OCI-LY7 (cell line): ENCODE measurements at regions not wholly inside any gene's neighbourhood (a gene's known extent, or its start where the extent isn't known, plus 50 kb on each side); places are given as distances from the start of the nearest gene placed in this dataset.

Experiments used
- BruUV-seq: library from RNA; stranded (reverse); fragments of 400-500 nt; replicated peaks from 2 replicates; lab custom pipeline; 2021; lab: Mats Ljungman, UMichigan
- CTCF ChIA-PET: fragments of 300-600 bp; sonication (Branson Sonifier 250); formaldehyde crosslinking; loops from one replicate; lab custom pipeline; 2022; ENCODE audit warnings: antibody characterized with exemption; ENCODE audit not compliant: unreplicated experiment; lab: Charles Lee
- POLR2A ChIA-PET: fragments of 300-600 bp; sonication (Branson Sonifier 250); formaldehyde crosslinking; loops from one replicate; lab custom pipeline; 2022; ENCODE audit warnings: antibody characterized with exemption; lab: Charles Lee
- DNase-seq: peaks from one replicate; pipeline ENCODE4 v3.0.0-alpha.2; 2015; ENCODE audit warnings: low spot score
- H2AFZ ChIP-seq: fragments of 200-600 bp; sonication (generic), shearing (Covaris generic); 2 replicates; pipeline ENCODE4 v1.6.1; 2014; ENCODE audit warnings: mild to moderate bottlenecking, antibody characterized with exemption, low read length, moderate library complexity
- H3K27ac ChIP-seq: fragments of 200-600 bp; sonication (generic); 2 replicates; pipeline ENCODE4 v1.5.1; 2014; ENCODE audit warnings: mixed run types, low read depth, mild to moderate bottlenecking, moderate library complexity, low read length, inconsistent platforms; ENCODE audit not compliant: poor library complexity, severe bottlenecking
- H3K36me3 ChIP-seq: fragments of 200-600 bp; sonication (generic); 2 replicates; pipeline ENCODE4 v1.6.1; 2014; ENCODE audit warnings: mild to moderate bottlenecking, antibody characterized with exemption, low read length, moderate library complexity, mixed read lengths; ENCODE audit not compliant: insufficient read depth
- H3K4me1 ChIP-seq: fragments of 200-600 bp; sonication (generic); 2 replicates; pipeline ENCODE4 v1.5.1; 2014; ENCODE audit warnings: mild to moderate bottlenecking, low read length; ENCODE audit not compliant: insufficient read depth, poor library complexity, severe bottlenecking
- H3K4me2 ChIP-seq: fragments of 200-600 bp; sonication (generic); 2 replicates; pipeline ENCODE4 v1.6.1; 2014; ENCODE audit warnings: mild to moderate bottlenecking, low read length
- H3K4me3 ChIP-seq: fragments of 200-600 bp; sonication (generic); 2 replicates; pipeline ENCODE4 v1.5.1; 2014; ENCODE audit warnings: mild to moderate bottlenecking, low read depth, low read length; ENCODE audit not compliant: poor library complexity, severe bottlenecking
- H3K79me2 ChIP-seq: fragments of 200-600 bp; sonication (generic); 2 replicates; pipeline ENCODE4 v1.6.1; 2016; ENCODE audit warnings: low read depth, mild to moderate bottlenecking, low read length, moderate library complexity, mixed read lengths; ENCODE audit not compliant: insufficient read depth
- H3K9me2 ChIP-seq: fragments of 200-600 bp; sonication (generic); 2 replicates; pipeline ENCODE4 v1.6.1; 2016; ENCODE audit warnings: mild to moderate bottlenecking, low read length, mixed read lengths; ENCODE audit not compliant: insufficient read depth
- H3K9me3 ChIP-seq: fragments of 200-600 bp; sonication (generic); 2 replicates; pipeline ENCODE4 v1.6.1; 2014; ENCODE audit warnings: mild to moderate bottlenecking, mixed run types, low read length, mixed read lengths
- H4K20me1 ChIP-seq: fragments of 200-600 bp; sonication (generic); 2 replicates; pipeline ENCODE4 v1.6.1; 2014; ENCODE audit warnings: mild to moderate bottlenecking, antibody characterized with exemption, low read length, moderate library complexity, mixed read lengths; ENCODE audit not compliant: insufficient read depth
- CTCF ChIP-seq: fragments of 200-600 bp; sonication (generic); conservative IDR thresholded peaks from 2 replicates; pipeline ENCODE4 v1.5.1; 2014; ENCODE audit warnings: mild to moderate bottlenecking, antibody characterized with exemption, low read length, moderate library complexity, mixed read lengths
- EZH2phosphoT487 ChIP-seq: fragments of 200-600 bp; sonication (generic); IDR thresholded peaks from 2 replicates; pipeline ENCODE4 v1.6.1; 2018; ENCODE audit warnings: low read depth, borderline replicate concordance, mild to moderate bottlenecking, mixed run types, antibody characterized with exemption, low read length, moderate library complexity, mixed read lengths
- intact Hi-C: fragments of 100-400 bp; cut with micrococcal nuclease; formaldehyde crosslinking; loops from one replicate; pipeline ENCODE4 v1.10.0; 2022; ENCODE audit not compliant: unreplicated experiment

DNA sequence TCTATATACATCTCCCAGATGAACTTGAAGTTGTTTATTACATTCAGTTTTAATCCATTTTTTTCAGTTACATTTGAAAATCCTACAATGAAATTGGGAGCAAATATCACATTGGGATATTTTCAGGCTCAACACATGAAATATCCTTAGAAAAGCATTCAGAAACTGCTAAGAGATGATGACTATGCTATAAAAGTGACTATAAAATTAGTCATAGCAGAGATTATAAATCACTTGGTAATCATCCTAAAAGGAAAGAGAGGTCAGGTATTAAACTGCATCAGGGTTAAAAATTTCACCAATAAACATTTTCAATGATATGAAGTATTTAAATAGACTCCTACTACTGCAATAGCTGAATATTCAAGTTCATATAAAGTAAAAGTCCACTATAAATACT is 987.7 kb downstream of the GRIK2 start:
- H3K4me1 ChIP-seq, result no peaks in the 10 kb centered on the region
- no TSS peak for BruUV-seq
- no peaks in the 10 kb centered on the region for H3K79me2 ChIP-seq
- CTCF ChIA-PET, result no interaction called here
- intact Hi-C loops, result no loop called here
- H3K4me3 ChIP-seq, result no peak overlapping the region
- no peaks in the 10 kb centered on the region for H4K20me1 ChIP-seq
- no peak overlapping the region for H3K4me2 ChIP-seq
- H3K9me2 ChIP-seq, result no peaks in the 10 kb centered on the region
- TF ChIP-seq EZH2phosphoT487, result no peak
- H2AFZ ChIP-seq, result no peak overlapping the region
- no peak for DNase-seq
- POLR2A ChIA-PET, result interaction anchor here (0.7 kb wide), 1 partner anchor 30 kb away, joined by 6 read pairs; no protein-coding TSS in a partner anchor
- no peak overlapping the region for H3K27ac ChIP-seq
- H3K9me3 ChIP-seq, result no peaks in the 10 kb centered on the region
- no peaks in the 10 kb centered on the region for H3K36me3 ChIP-seq

- CTCF ChIA-PET, result no interaction called here
- POLR2A ChIA-PET, result no interaction called here
- H3K4me3 ChIP-seq, result no peak overlapping the region
- H3K79me2 ChIP-seq, result no peaks in the 10 kb centered on the region
- H4K20me1 ChIP-seq, result no peaks in the 10 kb centered on the region
- TF ChIP-seq CTCF (no peak), EZH2phosphoT487 (no peak)
- no peak overlapping the region for H3K27ac ChIP-seq
- BruUV-seq, result no TSS peak
- H3K4me2 ChIP-seq, result no peak overlapping the region
- no peak for DNase-seq
- no peaks in the 10 kb centered on the region for H3K4me1 ChIP-seq
- intact Hi-C loops, result no loop called here
- H2AFZ ChIP-seq, result no peak overlapping the region
- no peaks in the 10 kb centered on the region for H3K36me3 ChIP-seq
- H3K9me2 ChIP-seq, result no peaks in the 10 kb centered on the region
- H3K9me3 ChIP-seq, result no peaks in the 10 kb centered on the region
These were observed 962.7 kb downstream of the GRIK2 start for GRCh38 chr6:102356170-102356569.

GRCh38 chr6:102355578-102355977 is 962.1 kb downstream of the GRIK2 start:
- TF ChIP-seq CTCF (no peak), EZH2phosphoT487 (no peak)
- no peaks in the 10 kb centered on the region for H3K79me2 ChIP-seq
- CTCF ChIA-PET, result no interaction called here
- H4K20me1 ChIP-seq, result no peaks in the 10 kb centered on the region
- H3K9me3 ChIP-seq, result no peaks in the 10 kb centered on the region
- no peak for DNase-seq
- POLR2A ChIA-PET, result no interaction called here
- H3K9me2 ChIP-seq, result no peaks in the 10 kb centered on the region
- no peak overlapping the region for H3K4me3 ChIP-seq
- H3K36me3 ChIP-seq, result no peaks in the 10 kb centered on the region
- no peaks in the 10 kb centered on the region for H3K4me1 ChIP-seq
- no TSS peak for BruUV-seq
- H3K4me2 ChIP-seq, result no peak overlapping the region
- no peak overlapping the region for H3K27ac ChIP-seq
- no peak overlapping the region for H2AFZ ChIP-seq
- intact Hi-C loops, result no loop called here
